Stimulated activated effector memory CD8-positive, alpha-beta T cell treated with anti-CD3 and anti-CD28 coated beads, Interleukin-12 subunit alpha, Interleukin-12 subunit beta, amount 100 ng/mL, for 72 hours (primary cell): ENCODE measurements at regions not wholly inside any gene's neighbourhood (a gene's known extent, or its start where the extent isn't known, plus 50 kb on each side); places are given as distances from the start of the nearest gene placed in this dataset.

Experiments used
- ATAC-seq: fragments of 150-1000 bp; cut with Tn5 transposase; 2 replicates; pipeline ENCODE4 v1.10.0; 2021
- DNase-seq, 2 donors: peaks; one replicate each; pipeline ENCODE4 v3.0.0; 2021 to 2022; ENCODE audit warnings: low spot score in 2 of 2
- H3K27ac Mint-ChIP-seq: one replicate; pipeline ENCODE4 v1.8.0; 2022; ENCODE audit warnings: mild to moderate bottlenecking, mixed read lengths
- H3K36me3 Mint-ChIP-seq: one replicate; pipeline ENCODE4 v1.8.0; 2022; ENCODE audit warnings: mild to moderate bottlenecking, mixed read lengths
- H3K4me1 Mint-ChIP-seq: one replicate; pipeline ENCODE4 v1.8.0; 2022; ENCODE audit warnings: mixed read lengths
- H3K4me3 Mint-ChIP-seq: one replicate; pipeline ENCODE4 v1.8.0; 2022; ENCODE audit warnings: mild to moderate bottlenecking, mixed read lengths
- H3K9me3 Mint-ChIP-seq: one replicate; pipeline ENCODE4 v1.8.0; 2022; ENCODE audit warnings: mixed read lengths

- no peaks in the 10 kb centered on the region for H3K36me3 Mint-ChIP-seq
- peaks cover 9% of the 10 kb centered on the region for H3K9me3 Mint-ChIP-seq
- no peaks in the 10 kb centered on the region for H3K4me1 Mint-ChIP-seq
- no peak for ATAC-seq
- no peak for DNase-seq
- H3K4me3 Mint-ChIP-seq: no peak overlapping the region
- H3K27ac Mint-ChIP-seq: no peak overlapping the region
Observed at GRCh38 chr18:53920312-53921075, 304.0 kb downstream of the MBD2 start.

DNA sequence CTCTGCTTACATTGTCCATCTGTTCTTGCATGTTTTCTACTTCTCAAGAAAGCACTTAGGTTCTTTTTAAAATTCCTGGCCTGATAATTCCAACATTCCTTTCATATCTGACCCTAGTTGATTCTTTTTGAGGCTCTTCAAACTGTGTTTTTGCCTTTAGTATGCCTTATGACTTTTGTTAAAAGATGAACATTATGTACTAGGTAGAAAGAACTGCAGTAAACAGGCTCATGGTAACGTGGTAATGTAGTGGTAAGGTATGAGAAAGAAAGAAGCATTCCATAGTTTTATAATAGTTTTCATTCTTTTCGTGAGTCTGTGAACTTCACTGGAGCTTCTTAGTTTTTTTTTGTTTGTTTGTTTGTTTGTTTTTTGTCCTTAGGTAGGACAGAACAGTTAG lies 306.4 kb downstream of the MBD2 start:
- no peaks in the 10 kb centered on the region for H3K36me3 Mint-ChIP-seq
- DNase-seq (no peak), ATAC-seq (no peak)
- H3K9me3 Mint-ChIP-seq: peaks cover 9% of the 10 kb centered on the region
- H3K27ac Mint-ChIP-seq: no peak overlapping the region
- H3K4me1 Mint-ChIP-seq: no peaks in the 10 kb centered on the region
- no peak overlapping the region for H3K4me3 Mint-ChIP-seq

- Mint-ChIP-seq H3K36me3 (no peaks in the 10 kb centered on the region), H3K9me3 (no peaks in the 10 kb centered on the region), H3K4me1 (no peaks in the 10 kb centered on the region), H3K4me3 (no peak overlapping the region), H3K27ac (no peak overlapping the region)
- no peak for ATAC-seq
- DNase-seq: no peak
Observed at GRCh38 chr18:53911200-53911599, 313.3 kb downstream of the MBD2 start.

- H3K9me3 Mint-ChIP-seq: no peaks in the 10 kb centered on the region
- no peak for DNase-seq
- H3K27ac Mint-ChIP-seq: no peak overlapping the region
- no peak for ATAC-seq
- no peaks in the 10 kb centered on the region for H3K4me1 Mint-ChIP-seq
- no peak overlapping the region for H3K4me3 Mint-ChIP-seq
- no peaks in the 10 kb centered on the region for H3K36me3 Mint-ChIP-seq
Observed at GRCh38 chr18:53909668-53910067, 314.8 kb downstream of the MBD2 start.

- DNase-seq (no peak), ATAC-seq (no peak)
- no peak overlapping the region for H3K27ac Mint-ChIP-seq
- no peak overlapping the region for H3K4me3 Mint-ChIP-seq
- no peaks in the 10 kb centered on the region for H3K9me3 Mint-ChIP-seq
- no peaks in the 10 kb centered on the region for H3K36me3 Mint-ChIP-seq
- no peaks in the 10 kb centered on the region for H3K4me1 Mint-ChIP-seq
Observed at GRCh38 chr18:53907921-53908320, 316.5 kb downstream of the MBD2 start.

GRCh38 chr18:53906681-53907080 lies 317.8 kb downstream of the MBD2 start:
- no peaks in the 10 kb centered on the region for H3K9me3 Mint-ChIP-seq
- H3K4me1 Mint-ChIP-seq: no peaks in the 10 kb centered on the region
- DNase-seq (no peak), ATAC-seq (no peak)
- H3K36me3 Mint-ChIP-seq: no peaks in the 10 kb centered on the region
- no peak overlapping the region for H3K27ac Mint-ChIP-seq
- H3K4me3 Mint-ChIP-seq: no peak overlapping the region

- ATAC-seq (no peak), DNase-seq (no peak)
- H3K27ac Mint-ChIP-seq: no peak overlapping the region
- peaks cover 7% of the 10 kb centered on the region for H3K9me3 Mint-ChIP-seq
- H3K4me3 Mint-ChIP-seq: no peak overlapping the region
- H3K4me1 Mint-ChIP-seq: no peaks in the 10 kb centered on the region
- H3K36me3 Mint-ChIP-seq: no peaks in the 10 kb centered on the region
Observed at GRCh38 chr18:53894675-53895442, 329.6 kb downstream of the MBD2 start.

- Mint-ChIP-seq H3K27ac (no peak overlapping the region), H3K9me3 (peaks cover 3% of the 10 kb centered on the region), H3K4me3 (no peak overlapping the region), H3K36me3 (no peaks in the 10 kb centered on the region), H3K4me1 (no peaks in the 10 kb centered on the region)
- ATAC-seq (no peak), DNase-seq (no peak)
Observed at GRCh38 chr18:53887447-53887846, 337.0 kb downstream of the MBD2 start.

DNA sequence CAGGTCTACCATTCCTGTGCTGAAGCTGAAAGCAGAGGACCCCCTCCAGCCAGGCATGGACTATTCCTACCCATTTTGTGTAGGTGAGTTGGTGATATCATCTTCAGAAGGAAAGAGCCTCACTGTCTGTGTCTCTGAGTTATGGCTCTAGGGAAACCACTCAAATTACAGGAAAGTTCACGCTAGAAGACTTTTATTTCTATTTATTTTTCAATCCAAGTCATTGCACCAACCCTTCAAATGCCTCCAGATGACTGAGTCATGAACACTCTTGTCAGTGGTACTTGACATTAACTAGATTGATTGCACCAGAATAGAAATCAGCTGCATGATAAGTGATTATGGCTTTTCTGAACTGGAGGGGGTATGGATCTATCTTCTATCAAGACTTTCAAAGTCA lies 338.4 kb downstream of the MBD2 start:
- Mint-ChIP-seq H3K4me1 (no peaks in the 10 kb centered on the region), H3K9me3 (peaks cover 9% of the 10 kb centered on the region), H3K4me3 (no peak overlapping the region), H3K36me3 (no peaks in the 10 kb centered on the region), H3K27ac (no peak overlapping the region)
- DNase-seq (no peak), ATAC-seq (no peak)

- ATAC-seq (no peak), DNase-seq (no peak)
- Mint-ChIP-seq H3K9me3 (peaks cover 13% of the 10 kb centered on the region), H3K36me3 (no peaks in the 10 kb centered on the region), H3K27ac (no peak overlapping the region), H3K4me3 (no peak overlapping the region), H3K4me1 (no peaks in the 10 kb centered on the region)
Observed at GRCh38 chr18:53883771-53884170, 340.7 kb downstream of the MBD2 start.

DNA sequence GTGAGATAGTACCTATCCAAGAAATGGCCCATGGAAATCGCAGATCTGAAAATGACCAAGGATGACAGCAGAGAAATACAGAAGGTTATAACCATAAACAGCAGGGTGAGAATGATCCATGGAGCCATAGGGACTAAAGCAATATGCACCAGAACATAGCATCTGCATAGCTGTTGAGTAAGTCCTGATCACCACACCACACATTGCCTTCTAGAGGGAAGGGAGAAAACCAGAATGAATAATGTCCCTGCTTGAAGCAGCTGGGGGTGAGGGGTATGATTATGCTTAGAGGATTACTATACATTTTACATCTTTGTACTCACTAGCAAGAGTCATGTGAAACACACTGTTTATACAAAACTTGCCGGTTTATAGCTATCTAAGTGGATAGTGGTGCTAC lies 350.4 kb downstream of the MBD2 start:
- H3K9me3 Mint-ChIP-seq: peaks cover 9% of the 10 kb centered on the region
- DNase-seq: no peak
- ATAC-seq: no peak
- no peak overlapping the region for H3K4me3 Mint-ChIP-seq
- H3K36me3 Mint-ChIP-seq: no peaks in the 10 kb centered on the region
- H3K4me1 Mint-ChIP-seq: no peaks in the 10 kb centered on the region
- H3K27ac Mint-ChIP-seq: no peak overlapping the region

DNA sequence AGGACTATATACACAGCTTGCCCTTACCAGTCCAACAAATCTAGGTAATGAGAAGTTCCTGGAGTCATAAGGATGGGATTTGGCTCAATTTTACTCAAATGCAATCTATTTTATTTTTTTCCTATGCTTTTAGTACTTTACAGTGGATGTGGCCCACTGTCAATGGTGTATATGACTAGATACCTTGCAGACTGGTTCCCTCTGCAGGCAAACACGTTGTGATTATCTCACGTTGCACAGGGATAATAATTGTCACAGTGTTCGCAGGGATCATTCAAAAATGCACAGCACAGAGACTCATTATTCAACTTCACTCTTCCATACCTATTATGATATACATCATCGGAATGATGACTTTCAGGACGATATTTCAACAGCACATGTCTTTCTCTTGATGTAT lies 359.7 kb downstream of the MBD2 start:
- Mint-ChIP-seq H3K4me3 (no peak overlapping the region), H3K4me1 (no peaks in the 10 kb centered on the region), H3K36me3 (no peaks in the 10 kb centered on the region), H3K9me3 (peaks cover 6% of the 10 kb centered on the region), H3K27ac (no peak overlapping the region)
- DNase-seq (no peak), ATAC-seq (no peak)

DNA sequence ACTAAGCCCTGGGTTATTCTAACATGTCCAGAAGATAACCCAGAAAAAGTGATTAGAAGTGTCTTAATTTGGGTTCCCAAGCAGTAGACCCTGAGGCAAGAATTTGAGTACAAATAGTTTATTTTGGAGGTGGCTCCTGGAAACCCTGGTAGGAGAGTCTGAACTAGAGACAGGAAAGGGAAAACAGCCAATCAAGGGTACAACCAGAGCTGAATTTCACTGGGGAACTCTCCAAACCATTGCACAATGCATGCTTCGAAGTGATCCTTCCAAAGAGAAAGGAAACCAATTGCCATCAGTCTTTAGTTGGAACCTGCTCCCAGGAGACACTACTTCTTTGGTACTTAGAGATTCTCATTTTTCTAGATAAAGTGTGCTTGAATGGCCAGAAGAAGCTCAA lies 361.5 kb downstream of the MBD2 start:
- DNase-seq (no peak), ATAC-seq (no peak)
- Mint-ChIP-seq H3K4me3 (no peak overlapping the region), H3K36me3 (no peaks in the 10 kb centered on the region), H3K27ac (no peak overlapping the region), H3K9me3 (peaks cover 6% of the 10 kb centered on the region), H3K4me1 (no peaks in the 10 kb centered on the region)

DNA sequence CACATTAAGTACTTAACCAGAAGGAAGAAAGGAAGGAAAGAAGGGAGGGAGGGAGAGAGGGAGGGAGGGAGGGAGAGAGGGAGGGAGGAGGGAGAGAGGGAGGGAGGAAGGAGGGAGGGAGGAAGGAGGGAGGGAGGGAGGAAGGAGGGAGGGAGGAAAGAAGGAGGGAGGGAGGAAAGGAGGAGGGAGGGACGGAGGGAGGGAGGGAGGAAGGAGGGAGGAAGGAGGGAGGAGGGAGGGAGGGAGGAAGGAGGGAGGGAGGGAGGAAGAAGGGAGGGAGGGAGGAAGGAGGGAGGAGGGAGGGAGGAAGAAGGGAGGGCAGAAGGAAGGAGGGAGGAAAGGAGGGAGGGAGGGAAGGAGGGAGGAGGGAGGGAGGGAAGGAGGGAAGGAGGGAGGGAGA lies 363.3 kb downstream of the MBD2 start:
- no peaks in the 10 kb centered on the region for H3K36me3 Mint-ChIP-seq
- H3K27ac Mint-ChIP-seq: no peak overlapping the region
- H3K4me1 Mint-ChIP-seq: no peaks in the 10 kb centered on the region
- ATAC-seq: no peak
- no peak for DNase-seq
- no peak overlapping the region for H3K4me3 Mint-ChIP-seq
- H3K9me3 Mint-ChIP-seq: peaks cover 6% of the 10 kb centered on the region

DNA sequence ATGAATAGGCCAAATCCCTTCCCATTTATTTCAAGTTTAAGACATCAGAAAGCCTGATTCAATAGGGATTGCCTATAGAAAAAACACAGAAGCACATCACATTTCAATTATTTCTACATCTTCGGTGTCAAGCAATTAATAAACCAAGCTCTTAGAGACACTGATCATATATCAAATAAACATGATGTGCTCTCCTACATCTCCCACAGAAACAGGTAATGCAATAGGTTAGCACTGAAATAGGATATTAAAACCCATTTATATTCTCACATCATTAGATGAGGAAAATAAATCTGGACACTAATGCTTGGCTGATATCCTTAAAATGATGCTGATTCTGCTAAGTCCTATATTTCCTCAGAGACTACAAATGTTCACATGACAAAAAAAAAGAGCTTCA lies 364.7 kb downstream of the MBD2 start:
- Mint-ChIP-seq H3K36me3 (no peaks in the 10 kb centered on the region), H3K27ac (no peak overlapping the region), H3K4me3 (no peak overlapping the region), H3K4me1 (no peaks in the 10 kb centered on the region), H3K9me3 (peaks cover 6% of the 10 kb centered on the region)
- DNase-seq (no peak), ATAC-seq (no peak)

DNA sequence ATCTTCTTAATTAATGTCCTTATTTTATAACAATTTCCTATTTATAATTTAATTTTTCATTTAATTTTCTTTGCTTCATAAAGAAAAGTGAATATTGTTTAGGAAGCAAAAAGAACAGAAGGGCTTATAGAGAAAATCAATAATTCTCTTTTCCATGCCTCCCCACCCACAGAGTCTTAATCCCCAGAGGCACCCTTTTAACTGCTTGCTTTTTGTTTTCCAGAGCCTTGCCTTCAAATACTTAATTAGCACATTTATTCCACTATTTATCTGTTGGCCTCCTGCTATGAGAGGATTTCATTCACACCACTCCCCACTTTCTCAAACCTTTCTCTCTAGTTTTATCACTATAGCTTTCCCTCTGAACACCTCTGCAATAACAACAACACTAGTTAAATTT lies 373.6 kb downstream of the MBD2 start:
- ATAC-seq: no peak
- no peak overlapping the region for H3K27ac Mint-ChIP-seq

More for the DNA sequence above, 373.6 kb downstream of the MBD2 start:
- DNase-seq: no peak
- H3K36me3 Mint-ChIP-seq: no peaks in the 10 kb centered on the region
- H3K4me1 Mint-ChIP-seq: no peaks in the 10 kb centered on the region
- H3K9me3 Mint-ChIP-seq: peaks cover 17% of the 10 kb centered on the region
- no peak overlapping the region for H3K4me3 Mint-ChIP-seq
